ENCODE measurements at regions not wholly inside any gene's neighbourhood (a gene's known extent, or its start where the extent isn't known, plus 50 kb on each side); places are given as distances from the start of the nearest gene placed in this dataset.

- TF ChIP-seq MTA3 (IDR thresholded peaks at IDR 0.05; ENCODE audit: borderline replicate concordance) (no peak), LEF1 (IDR thresholded peaks at IDR 0.05) (no peak), NELFE (IDR thresholded peaks at IDR 0.05; ENCODE audit: insufficient read depth, insufficient read length) (no peak)
Observed at GRCh38 chr3:118262800-118263402, 771.7 kb downstream of the IGSF11 start (continued).

GRCh38 chr3:118267588-118267987, 767.1 kb downstream of the IGSF11 start:
- Histone ChIP-seq H3K36me3 (ENCODE audit: control insufficient read depth, insufficient read depth, low read length) (no peaks in the 10 kb centered on the region), H3K4me3 (no peak overlapping the region), H4K20me1 (replicated peaks; ENCODE audit: control insufficient read depth, insufficient read depth, low read length) (no peaks in the 10 kb centered on the region), H3K9ac (ENCODE audit: insufficient read depth in 1 of 2, low read depth in 2 of 2, low read length in 2 of 2) (no peak overlapping the region), H3K9me1 (ENCODE audit: control insufficient read depth, insufficient read depth, low read length) (no peaks in the 10 kb centered on the region), H3K4me2 (ENCODE audit: insufficient read depth, low read length) (no peak overlapping the region), H3K9me3 (replicated peaks; ENCODE audit: control insufficient read depth, insufficient read depth, low read depth, low read length) (no peaks in the 10 kb centered on the region), H3K4me1 (replicated peaks in 1 of 2; ENCODE audit: control insufficient read depth in 2 of 2, insufficient read depth in 2 of 2, low read length in 2 of 2) (no peaks in the 10 kb centered on the region), H3K27ac (ENCODE audit: extremely low read depth, low read depth, low read length) (no peak overlapping the region), H3K27me3 (ENCODE audit: control insufficient read depth in 2 of 2, insufficient read depth in 2 of 2, low read length in 2 of 2) (no peaks in the 10 kb centered on the region), H3K79me2 (ENCODE audit: control insufficient read depth, insufficient read depth, low read length) (no peaks in the 10 kb centered on the region), H2AFZ (ENCODE audit: low read depth, low read length) (no peak overlapping the region)
- in situ Hi-C loops (cut with MboI) = no loop called here
- ChIA-PET CTCF (ENCODE audit: low intra/inter-chr PET ratio) (no interaction called here), POLR2A (no interaction called here)
- no peak for FAIRE-seq
- DNase-seq (ENCODE audit: extremely low read depth in 1 of 4, low spot score in 3 of 4) = no peak
- 0% methylated on average over 3 of the region's 3 CpGs for whole genome bisulfite sequencing (ENCODE audit: insufficient coverage, low coverage, missing lambda C conversion rate)
- TF ChIP-seq JUN (IDR thresholded peaks at IDR 0.05; ENCODE audit: borderline replicate concordance, low read depth, low read length) (no peak), JUN (CRISPR knock-in tag; IDR thresholded peaks at IDR 0.05; ENCODE audit: borderline replicate concordance) (no peak), KDM4B (IDR thresholded peaks at IDR 0.05; ENCODE audit: borderline replicate concordance in 2 of 2, low read depth in 1 of 2) (no peak)
- no peak for ATAC-seq
- no TSS peak for BruUV-seq (replicated peaks)
- intact Hi-C loops (cut with micrococcal nuclease) = no loop called here

All from K562 (cell line).